ENCODE measurements at regions not wholly inside any gene's neighbourhood (a gene's known extent, or its start where the extent isn't known, plus 50 kb on each side); places are given as distances from the start of the nearest gene placed in this dataset.

DNA sequence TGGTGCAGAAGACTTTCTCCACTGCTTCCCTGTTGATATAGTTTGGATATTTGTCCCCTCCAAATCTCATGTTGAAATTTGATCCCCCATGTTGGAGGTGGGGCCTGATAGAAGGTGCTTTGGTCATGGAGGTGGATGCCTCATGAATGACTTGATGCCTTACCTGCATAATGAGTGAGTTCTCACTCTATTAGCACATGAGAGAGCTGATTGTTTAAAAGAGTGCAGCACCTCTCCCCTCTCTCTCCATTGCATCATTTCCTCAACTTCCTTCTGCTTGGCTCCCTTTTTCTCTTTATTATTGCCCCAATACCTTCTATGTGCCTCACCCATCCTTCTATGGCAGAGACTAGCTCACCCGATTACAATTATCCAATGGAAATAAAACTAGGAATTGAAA is 90.8 kb upstream of the COX10 start:
- Histone ChIP-seq H3K27me3 (replicated peaks in 1 of 4; ENCODE audit: control extremely low read depth in 1 of 4, control insufficient read depth in 3 of 4, insufficient read depth in 4 of 4, low read length in 3 of 4) (no peaks in the 10 kb centered on the region), H3K4me3 (ENCODE audit: control extremely low read depth in 1 of 5, extremely low read depth in 1 of 5, insufficient read depth in 1 of 5, low read depth in 2 of 5, low read length in 4 of 5) (no peak overlapping the region), H3K4me2 (replicated peaks; ENCODE audit: low read depth, low read length, poor library complexity, severe bottlenecking) (no peak overlapping the region), H3K9ac (ENCODE audit: low read length) (no peak overlapping the region), H3K36me3 (replicated peaks in 1 of 2; ENCODE audit: control extremely low read depth in 1 of 2, control insufficient read depth in 1 of 2, extremely low read depth in 1 of 2, insufficient read depth in 2 of 2, low read length in 1 of 2) (no peaks in the 10 kb centered on the region), H3K79me2 (ENCODE audit: control insufficient read depth, insufficient read depth, low read length) (no peaks in the 10 kb centered on the region), H2AFZ (ENCODE audit: insufficient read depth, low read depth, low read length, poor library complexity, severe bottlenecking) (no peak overlapping the region), H3K4me1 (ENCODE audit: control insufficient read depth in 2 of 2, insufficient read depth in 2 of 2, low read length in 2 of 2) (no peaks in the 10 kb centered on the region), H3K9me3 (ENCODE audit: control extremely low read depth in 1 of 3, control insufficient read depth in 2 of 3, insufficient read depth in 1 of 3, low read length in 2 of 3) (no peaks in the 10 kb centered on the region), H4K20me1 (ENCODE audit: control insufficient read depth, insufficient read depth, low read length, poor library complexity, severe bottlenecking) (no peaks in the 10 kb centered on the region), H3K27ac (ENCODE audit: low read length in 2 of 2) (no peak overlapping the region)
- DNase-seq (no peak), ATAC-seq (ENCODE audit: low read depth) (no peak)
- intact Hi-C loops (cut with micrococcal nuclease): no loop called here
- no peaks in the 10 kb centered on the region for H3K4me1 Mint-ChIP-seq
- TF ChIP-seq, protein P1, sequence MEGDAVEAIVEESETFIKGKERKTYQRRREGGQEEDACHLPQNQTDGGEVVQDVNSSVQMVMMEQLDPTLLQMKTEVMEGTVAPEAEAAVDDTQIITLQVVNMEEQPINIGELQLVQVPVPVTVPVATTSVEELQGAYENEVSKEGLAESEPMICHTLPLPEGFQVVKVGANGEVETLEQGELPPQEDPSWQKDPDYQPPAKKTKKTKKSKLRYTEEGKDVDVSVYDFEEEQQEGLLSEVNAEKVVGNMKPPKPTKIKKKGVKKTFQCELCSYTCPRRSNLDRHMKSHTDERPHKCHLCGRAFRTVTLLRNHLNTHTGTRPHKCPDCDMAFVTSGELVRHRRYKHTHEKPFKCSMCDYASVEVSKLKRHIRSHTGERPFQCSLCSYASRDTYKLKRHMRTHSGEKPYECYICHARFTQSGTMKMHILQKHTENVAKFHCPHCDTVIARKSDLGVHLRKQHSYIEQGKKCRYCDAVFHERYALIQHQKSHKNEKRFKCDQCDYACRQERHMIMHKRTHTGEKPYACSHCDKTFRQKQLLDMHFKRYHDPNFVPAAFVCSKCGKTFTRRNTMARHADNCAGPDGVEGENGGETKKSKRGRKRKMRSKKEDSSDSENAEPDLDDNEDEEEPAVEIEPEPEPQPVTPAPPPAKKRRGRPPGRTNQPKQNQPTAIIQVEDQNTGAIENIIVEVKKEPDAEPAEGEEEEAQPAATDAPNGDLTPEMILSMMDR (IDR thresholded peaks at IDR 0.05): no peak
- no peak for TF ChIP-seq EZH2 (IDR thresholded peaks at IDR 0.05; ENCODE audit: borderline replicate concordance, insufficient read depth, low read depth, low read length, poor library complexity, severe bottlenecking)
- no CpG with 5 or more reads among the region's 1 CpG for WGBS (ENCODE audit: insufficient coverage)
- ChIA-PET CTCF (no interaction called here), POLR2A (no interaction called here)
- H3K4me3 Mint-ChIP-seq: no peak overlapping the region
- H3K27ac Mint-ChIP-seq: no peak overlapping the region
- no peaks in the 10 kb centered on the region for H3K9me3 Mint-ChIP-seq (ENCODE audit: insufficient read depth)
- H3K27me3 Mint-ChIP-seq: no peaks in the 10 kb centered on the region

DNA sequence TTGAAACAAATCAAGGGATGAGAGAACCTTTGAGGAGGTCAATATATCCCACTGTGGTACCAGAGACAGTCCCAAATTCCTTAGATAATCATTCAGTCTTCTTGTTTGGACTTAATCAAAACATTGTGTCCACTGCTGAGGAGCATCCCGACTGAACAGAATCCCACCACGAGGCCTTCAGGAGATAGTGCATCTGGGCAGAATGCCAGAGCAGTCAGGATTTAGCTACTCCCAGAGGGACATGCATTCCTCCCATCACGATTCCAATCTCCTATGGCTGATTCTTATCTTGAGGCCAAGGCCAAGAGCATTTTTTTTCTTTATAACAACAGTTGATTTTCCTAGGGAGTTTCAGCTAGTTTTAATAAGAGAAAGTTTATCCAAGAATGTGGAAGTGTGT is 87.4 kb upstream of the COX10 start:
- Histone ChIP-seq H3K27me3 (replicated peaks in 1 of 4; ENCODE audit: control extremely low read depth in 1 of 4, control insufficient read depth in 3 of 4, insufficient read depth in 4 of 4, low read length in 3 of 4) (no peaks in the 10 kb centered on the region), H2AFZ (ENCODE audit: insufficient read depth, low read depth, low read length, poor library complexity, severe bottlenecking) (no peak overlapping the region), H3K9me3 (ENCODE audit: control extremely low read depth in 1 of 3, control insufficient read depth in 2 of 3, insufficient read depth in 1 of 3, low read length in 2 of 3) (no peaks in the 10 kb centered on the region), H3K4me1 (ENCODE audit: control insufficient read depth in 2 of 2, insufficient read depth in 2 of 2, low read length in 2 of 2) (no peaks in the 10 kb centered on the region), H3K27ac (ENCODE audit: low read length in 2 of 2) (no peak overlapping the region), H3K9ac (ENCODE audit: low read length) (no peak overlapping the region), H3K4me3 (ENCODE audit: control extremely low read depth in 1 of 5, extremely low read depth in 1 of 5, insufficient read depth in 1 of 5, low read depth in 2 of 5, low read length in 4 of 5) (no peak overlapping the region), H3K4me2 (replicated peaks; ENCODE audit: low read depth, low read length, poor library complexity, severe bottlenecking) (no peak overlapping the region), H3K79me2 (ENCODE audit: control insufficient read depth, insufficient read depth, low read length) (no peaks in the 10 kb centered on the region), H3K36me3 (replicated peaks in 1 of 2; ENCODE audit: control extremely low read depth in 1 of 2, control insufficient read depth in 1 of 2, extremely low read depth in 1 of 2, insufficient read depth in 2 of 2, low read length in 1 of 2) (no peaks in the 10 kb centered on the region), H4K20me1 (ENCODE audit: control insufficient read depth, insufficient read depth, low read length, poor library complexity, severe bottlenecking) (no peaks in the 10 kb centered on the region)
- POLR2A ChIA-PET: no interaction called here
- Mint-ChIP-seq H3K4me3 (no peak overlapping the region), H3K4me1 (no peaks in the 10 kb centered on the region), H3K27me3 (no peaks in the 10 kb centered on the region), H3K9me3 (ENCODE audit: insufficient read depth) (no peaks in the 10 kb centered on the region), H3K27ac (no peak overlapping the region)
- TF ChIP-seq, protein P1 (IDR thresholded peaks at IDR 0.05): no peak
- no peak for TF ChIP-seq EZH2 (IDR thresholded peaks at IDR 0.05; ENCODE audit: borderline replicate concordance, insufficient read depth, low read depth, low read length, poor library complexity, severe bottlenecking)
- no peak for ATAC-seq (ENCODE audit: low read depth)
- WGBS (ENCODE audit: insufficient coverage): 100% methylated on average over 2 of the region's 3 CpGs
- intact Hi-C loops (cut with micrococcal nuclease): no loop called here
- CTCF ChIA-PET: no interaction called here
- DNase-seq: no peak

Measured in B cell (primary cell).